ENCODE measurements at regions not wholly inside any gene's neighbourhood (a gene's known extent, or its start where the extent isn't known, plus 50 kb on each side); places are given as distances from the start of the nearest gene placed in this dataset.

DNA sequence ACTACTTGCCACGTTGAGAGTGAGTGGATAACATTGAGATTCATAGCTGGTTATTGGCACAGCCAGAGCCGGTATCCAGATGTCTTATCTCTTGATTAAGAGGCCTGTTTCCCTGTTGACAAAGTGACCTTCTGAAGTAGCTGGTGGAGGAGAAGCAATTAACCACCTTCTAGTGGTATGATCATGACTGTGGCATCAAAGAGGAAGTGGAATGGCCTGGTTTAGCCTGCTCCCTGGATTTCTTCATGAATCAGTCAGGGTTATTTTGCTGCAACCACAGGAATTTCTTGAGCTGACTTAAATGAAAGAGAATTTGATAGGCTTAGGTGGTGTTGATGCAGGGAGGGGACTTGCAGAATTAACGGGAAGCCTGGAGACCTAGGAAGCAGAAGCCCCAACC is 398.3 kb downstream of the MFSD1 start:
- TF ChIP-seq, protein P1, sequence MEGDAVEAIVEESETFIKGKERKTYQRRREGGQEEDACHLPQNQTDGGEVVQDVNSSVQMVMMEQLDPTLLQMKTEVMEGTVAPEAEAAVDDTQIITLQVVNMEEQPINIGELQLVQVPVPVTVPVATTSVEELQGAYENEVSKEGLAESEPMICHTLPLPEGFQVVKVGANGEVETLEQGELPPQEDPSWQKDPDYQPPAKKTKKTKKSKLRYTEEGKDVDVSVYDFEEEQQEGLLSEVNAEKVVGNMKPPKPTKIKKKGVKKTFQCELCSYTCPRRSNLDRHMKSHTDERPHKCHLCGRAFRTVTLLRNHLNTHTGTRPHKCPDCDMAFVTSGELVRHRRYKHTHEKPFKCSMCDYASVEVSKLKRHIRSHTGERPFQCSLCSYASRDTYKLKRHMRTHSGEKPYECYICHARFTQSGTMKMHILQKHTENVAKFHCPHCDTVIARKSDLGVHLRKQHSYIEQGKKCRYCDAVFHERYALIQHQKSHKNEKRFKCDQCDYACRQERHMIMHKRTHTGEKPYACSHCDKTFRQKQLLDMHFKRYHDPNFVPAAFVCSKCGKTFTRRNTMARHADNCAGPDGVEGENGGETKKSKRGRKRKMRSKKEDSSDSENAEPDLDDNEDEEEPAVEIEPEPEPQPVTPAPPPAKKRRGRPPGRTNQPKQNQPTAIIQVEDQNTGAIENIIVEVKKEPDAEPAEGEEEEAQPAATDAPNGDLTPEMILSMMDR (IDR thresholded peaks at IDR 0.05) = no peak
- TF ChIP-seq POLR2A (IDR thresholded peaks at IDR 0.05) (no peak), POLR2AphosphoS5 (IDR thresholded peaks at IDR 0.05) (no peak), EP300 (IDR thresholded peaks at IDR 0.05) (no peak)
